GM12891 (cell line): ENCODE measurements at regions not wholly inside any gene's neighbourhood (a gene's known extent, or its start where the extent isn't known, plus 50 kb on each side); places are given as distances from the start of the nearest gene placed in this dataset.

Source experiments
- PAX5 ChIP-seq: IDR thresholded peaks from 2 replicates; pipeline ENCODE4 v1.6.1; 2011; ENCODE audit warnings: low read length, moderate library complexity, mild to moderate bottlenecking; ENCODE audit not compliant: insufficient read depth, severe bottlenecking
- POLR2A ChIP-seq: IDR thresholded peaks from 2 replicates; pipeline ENCODE4 v1.6.1; 2011; ENCODE audit warnings: low read depth, low read length, control low read depth
- POLR2AphosphoS5 ChIP-seq: IDR thresholded peaks from 2 replicates; pipeline ENCODE4 v1.6.1; 2011; ENCODE audit warnings: low read depth, low read length, control low read depth
- POU2F2 ChIP-seq: IDR thresholded peaks from 2 replicates; pipeline ENCODE4 v1.6.1; 2011; ENCODE audit warnings: low read depth, mild to moderate bottlenecking, control low read depth, low read length, moderate library complexity
- TAF1 ChIP-seq: IDR thresholded peaks from 2 replicates; pipeline ENCODE4 v1.6.1; 2011; ENCODE audit warnings: low read depth, low read length, control low read depth

DNA sequence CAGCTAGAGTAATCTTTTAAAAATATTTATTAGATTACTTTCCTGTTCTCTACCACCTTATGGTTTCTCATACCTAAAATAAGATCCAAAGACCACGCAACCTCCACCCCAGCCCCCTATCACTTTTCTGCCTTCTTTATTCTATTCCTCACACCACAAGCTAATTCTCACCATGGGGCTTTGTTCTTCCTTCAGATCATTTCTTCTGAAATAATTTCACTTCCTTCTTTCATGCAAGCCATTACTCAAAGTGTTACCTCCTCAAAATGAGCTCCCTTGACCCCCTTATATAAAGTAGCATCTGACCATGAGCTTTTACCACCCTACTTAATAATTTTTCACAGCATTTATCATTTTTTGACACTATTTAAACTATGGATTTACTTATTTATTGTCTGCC lies 233.2 kb upstream of the TMCO5A start:
- TF ChIP-seq POLR2AphosphoS5 = no peak
- TF ChIP-seq POU2F2 = no peak
- no peak for TF ChIP-seq TAF1
- no peak for TF ChIP-seq PAX5
- TF ChIP-seq POLR2A = no peak
